ENCODE measurements at regions not wholly inside any gene's neighbourhood (a gene's known extent, or its start where the extent isn't known, plus 50 kb on each side); places are given as distances from the start of the nearest gene placed in this dataset.

DNA sequence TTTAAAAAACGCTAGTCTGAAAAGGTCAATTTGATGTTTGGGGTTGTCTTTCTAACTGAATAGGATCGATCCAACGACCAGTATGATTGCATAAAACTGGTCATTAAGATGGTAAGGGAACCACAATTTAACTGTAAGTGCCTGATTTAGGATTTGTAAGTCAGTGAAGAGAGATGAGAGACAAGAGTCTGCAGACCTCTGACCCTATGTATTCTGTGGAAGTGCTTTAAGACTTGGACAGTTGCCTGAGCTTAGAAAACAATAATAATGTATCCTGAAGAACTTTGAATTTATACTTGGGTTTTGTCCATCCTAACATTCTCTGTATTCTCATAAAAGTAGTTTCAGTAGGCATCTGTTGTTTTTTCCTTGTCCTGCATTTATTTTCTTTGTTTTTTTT is 221.4 kb upstream of the SUCLG2 start:
- Histone ChIP-seq H4K20me1 (ENCODE audit: insufficient read depth, low read length, poor library complexity, severe bottlenecking) (no peaks in the 10 kb centered on the region), H3K9ac (ENCODE audit: low read depth, low read length, poor library complexity, severe bottlenecking) (no peak overlapping the region), H2AFZ (ENCODE audit: low read length) (no peak overlapping the region), H3K36me3 (ENCODE audit: insufficient read depth, low read length) (no peaks in the 10 kb centered on the region), H3K9me3 (ENCODE audit: insufficient read depth, low read depth, low read length) (no peaks in the 10 kb centered on the region), H3K4me1 (ENCODE audit: insufficient read depth, low read length, poor library complexity, severe bottlenecking) (no peaks in the 10 kb centered on the region), H3K27me3 (ENCODE audit: insufficient read depth, low read length, poor library complexity, severe bottlenecking) (no peaks in the 10 kb centered on the region), H3K79me2 (ENCODE audit: insufficient read depth, low read length) (no peaks in the 10 kb centered on the region), H3F3A (ENCODE audit: low read depth) (no peaks in the 10 kb centered on the region), H3K9me2 (replicated peaks; ENCODE audit: low read depth, low read length) (no peaks in the 10 kb centered on the region), H3K4me2 (ENCODE audit: low read depth, low read length, poor library complexity, severe bottlenecking) (no peak overlapping the region), H3K4me3 (ENCODE audit: low read length, poor library complexity, severe bottlenecking) (no peak overlapping the region)
- TF ChIP-seq EZH2phosphoT487 (IDR thresholded peaks at IDR 0.05; ENCODE audit: borderline replicate concordance) (no peak), CTCF (conservative IDR thresholded peaks at IDR 0.05; ENCODE audit: low read length) (no peak)

DNA sequence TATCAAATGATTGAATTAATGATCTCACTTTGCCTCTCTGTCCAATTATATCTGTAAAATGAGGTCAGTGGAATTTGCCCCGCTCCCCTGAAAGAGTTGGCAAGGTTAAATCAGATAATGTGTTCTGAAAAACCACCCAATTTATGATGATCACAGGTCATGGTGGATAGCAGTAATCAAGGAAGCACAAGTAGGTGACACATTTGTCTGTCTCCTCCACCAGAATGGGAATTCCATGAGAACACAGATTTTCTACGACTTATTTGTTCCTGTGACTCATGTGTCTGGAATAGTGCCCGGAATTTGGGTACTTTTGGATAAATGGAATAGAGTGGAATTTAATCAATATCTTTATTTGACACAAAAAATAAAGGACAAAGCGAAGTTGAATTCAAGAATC is 220.9 kb upstream of the SUCLG2 start:
- H3K4me3 ChIP-seq (ENCODE audit: low read length, poor library complexity, severe bottlenecking), result no peak overlapping the region
- TF ChIP-seq CTCF (conservative IDR thresholded peaks at IDR 0.05; ENCODE audit: low read length), result no peak
- TF ChIP-seq EZH2phosphoT487 (IDR thresholded peaks at IDR 0.05; ENCODE audit: borderline replicate concordance), result no peak
- H3K4me2 ChIP-seq (ENCODE audit: low read depth, low read length, poor library complexity, severe bottlenecking), result no peak overlapping the region
- H3K9ac ChIP-seq (ENCODE audit: low read depth, low read length, poor library complexity, severe bottlenecking), result no peak overlapping the region
- no peaks in the 10 kb centered on the region for H3K27me3 ChIP-seq (ENCODE audit: insufficient read depth, low read length, poor library complexity, severe bottlenecking)
- no peaks in the 10 kb centered on the region for H3K36me3 ChIP-seq (ENCODE audit: insufficient read depth, low read length)
- H3K4me1 ChIP-seq (ENCODE audit: insufficient read depth, low read length, poor library complexity, severe bottlenecking), result no peaks in the 10 kb centered on the region
- H3K9me2 ChIP-seq (replicated peaks; ENCODE audit: low read depth, low read length), result no peaks in the 10 kb centered on the region
- no peak overlapping the region for H2AFZ ChIP-seq (ENCODE audit: low read length)
- no peaks in the 10 kb centered on the region for H3K9me3 ChIP-seq (ENCODE audit: insufficient read depth, low read depth, low read length)
- no peaks in the 10 kb centered on the region for H3K79me2 ChIP-seq (ENCODE audit: insufficient read depth, low read length)
- H3F3A ChIP-seq (ENCODE audit: low read depth), result no peaks in the 10 kb centered on the region
- H4K20me1 ChIP-seq (ENCODE audit: insufficient read depth, low read length, poor library complexity, severe bottlenecking), result no peaks in the 10 kb centered on the region

DNA sequence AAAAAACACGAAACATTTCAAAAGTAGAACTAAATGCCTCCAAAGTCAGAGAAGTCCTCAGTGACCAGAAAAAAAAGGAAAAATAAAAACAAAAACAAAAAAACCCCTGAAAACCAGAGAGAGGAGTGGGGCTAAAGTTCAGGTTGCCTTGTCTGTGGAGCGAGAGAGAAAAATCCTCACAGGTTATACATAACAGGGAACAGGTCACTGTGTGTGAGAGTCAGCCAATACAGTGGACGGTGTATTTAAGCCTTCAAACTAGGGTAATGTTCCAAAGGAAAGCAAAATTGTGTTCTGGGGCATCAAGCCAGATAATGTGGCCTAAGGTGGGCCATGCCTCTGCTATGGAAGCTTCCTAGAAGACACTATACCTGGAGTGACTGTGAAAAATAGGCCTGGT is 216.1 kb upstream of the SUCLG2 start:
- Histone ChIP-seq H3K4me2 (ENCODE audit: low read depth, low read length, poor library complexity, severe bottlenecking) (no peak overlapping the region), H3K4me3 (ENCODE audit: low read length, poor library complexity, severe bottlenecking) (no peak overlapping the region), H3K4me1 (ENCODE audit: insufficient read depth, low read length, poor library complexity, severe bottlenecking) (no peaks in the 10 kb centered on the region), H3K36me3 (ENCODE audit: insufficient read depth, low read length) (no peaks in the 10 kb centered on the region), H3K9ac (ENCODE audit: low read depth, low read length, poor library complexity, severe bottlenecking) (no peak overlapping the region), H3F3A (ENCODE audit: low read depth) (no peaks in the 10 kb centered on the region), H4K20me1 (ENCODE audit: insufficient read depth, low read length, poor library complexity, severe bottlenecking) (no peaks in the 10 kb centered on the region), H3K79me2 (ENCODE audit: insufficient read depth, low read length) (no peaks in the 10 kb centered on the region), H3K9me2 (replicated peaks; ENCODE audit: low read depth, low read length) (no peaks in the 10 kb centered on the region), H3K9me3 (ENCODE audit: insufficient read depth, low read depth, low read length) (no peaks in the 10 kb centered on the region), H2AFZ (ENCODE audit: low read length) (no peak overlapping the region), H3K27me3 (ENCODE audit: insufficient read depth, low read length, poor library complexity, severe bottlenecking) (no peaks in the 10 kb centered on the region)
- no peak for TF ChIP-seq EZH2phosphoT487 (IDR thresholded peaks at IDR 0.05; ENCODE audit: borderline replicate concordance)
- no peak for TF ChIP-seq CTCF (conservative IDR thresholded peaks at IDR 0.05; ENCODE audit: low read length)
